B cell (primary cell): ENCODE measurements at regions not wholly inside any gene's neighbourhood (a gene's known extent, or its start where the extent isn't known, plus 50 kb on each side); places are given as distances from the start of the nearest gene placed in this dataset.
A peak's percentile ranks its signal among the peaks of the same experiment; 100 is the strongest.

ENCODE experiments used
- ATAC-seq: fragments of 200-7000 bp; cut with Tn5 transposase; one replicate; pipeline ENCODE4 v1.10.0; 2021; ENCODE audit warnings: low read depth, mild to moderate bottlenecking, moderate number of reproducible peaks, moderate library complexity
- CTCF ChIA-PET: fragments of 350-600 bp; sonication (Branson Sonifier 250); formaldehyde crosslinking; loops from one replicate; lab custom pipeline; 2021; ENCODE audit warnings: antibody characterized with exemption, inconsistent platforms; lab: Charles Lee
- POLR2A ChIA-PET: fragments of 350-600 bp; sonication (Branson Sonifier 250); formaldehyde crosslinking; loops from one replicate; lab custom pipeline; 2021; ENCODE audit warnings: antibody characterized with exemption; lab: Charles Lee
- DNase-seq: peaks from one replicate; pipeline ENCODE4 v3.0.0; 2013
- H2AFZ ChIP-seq: 2 replicates; pipeline ENCODE4 v1.6.1; 2012; ENCODE audit warnings: mild to moderate bottlenecking, low read depth, low read length; ENCODE audit not compliant: insufficient read depth, poor library complexity, severe bottlenecking
- H3K27ac ChIP-seq, 2 donors: 1 replicate in 1 of 2; 2 replicates in 1 of 2; pipeline ENCODE4 v1.5.1; 2012 to 2013; ENCODE audit warnings: low read length in 2 of 2, mild to moderate bottlenecking in 2 of 2, moderate library complexity in 1 of 2
- H3K27me3 ChIP-seq, 4 experiments: fragments of 200-600 bp in 1 of 4; sonication (generic) in 1 of 4; replicated peaks in 1 of 4; 1 replicate in 2 of 4; 2 replicates in 2 of 4; pipeline versions ENCODE4 v1.6.1 to v1.7.0; 2013 to 2016; ENCODE audit warnings: low read length in 3 of 4, mild to moderate bottlenecking in 2 of 4, mixed read lengths in 1 of 4, moderate library complexity in 1 of 4; ENCODE audit not compliant: insufficient read depth in 4 of 4, control insufficient read depth in 3 of 4; ENCODE audit errors: control extremely low read depth in 1 of 4
- H3K36me3 ChIP-seq, 2 experiments: replicated peaks in 1 of 2; 1 replicate in 1 of 2; 2 replicates in 1 of 2; pipeline versions ENCODE4 v1.6.1 to v1.7.1; 2013; ENCODE audit warnings: low read length in 1 of 2; ENCODE audit not compliant: insufficient read depth in 2 of 2, control insufficient read depth in 1 of 2; ENCODE audit errors: control extremely low read depth in 1 of 2, extremely low read depth in 1 of 2
- H3K4me1 ChIP-seq, 2 donors: fragments of 200-600 bp in 1 of 2; sonication (generic) in 1 of 2; 1 replicate in 1 of 2; 2 replicates in 1 of 2; pipeline versions ENCODE4 v1.5.1 to v1.6.1; 2013 to 2017; ENCODE audit warnings: low read length in 2 of 2; ENCODE audit not compliant: control insufficient read depth in 2 of 2, insufficient read depth in 2 of 2
- H3K4me2 ChIP-seq: replicated peaks from 2 replicates; pipeline ENCODE3; 2012; ENCODE audit warnings: mild to moderate bottlenecking, low read depth, low read length; ENCODE audit not compliant: poor library complexity, severe bottlenecking
- H3K4me3 ChIP-seq, 5 experiments: fragments of 200-600 bp in 1 of 5; sonication (generic) in 1 of 5; 1 replicate in 3 of 5; 2 replicates in 2 of 5; pipeline versions ENCODE4 v1.5.1 to v1.7.0; 2011 to 2016; ENCODE audit warnings: low read length in 4 of 5, mild to moderate bottlenecking in 4 of 5, low read depth in 2 of 5, control low read depth in 1 of 5, moderate library complexity in 1 of 5; ENCODE audit not compliant: insufficient read depth in 1 of 5; ENCODE audit errors: control extremely low read depth in 1 of 5, extremely low read depth in 1 of 5
- H3K79me2 ChIP-seq: fragments of 200-600 bp; sonication (generic); one replicate; pipeline ENCODE4 v1.6.0; 2016; ENCODE audit warnings: low read length; ENCODE audit not compliant: control insufficient read depth, insufficient read depth
- H3K9ac ChIP-seq: fragments of 200-600 bp; sonication (generic); 2 replicates; pipeline ENCODE4 v1.6.1; 2017; ENCODE audit warnings: mild to moderate bottlenecking, low read length, moderate library complexity
- H3K9me3 ChIP-seq, 3 donors: one replicate each; pipeline versions ENCODE4 v1.6.1 to v1.7.1; 2013; ENCODE audit warnings: low read length in 2 of 3; ENCODE audit not compliant: control insufficient read depth in 2 of 3, insufficient read depth in 1 of 3; ENCODE audit errors: control extremely low read depth in 1 of 3
- H4K20me1 ChIP-seq: 2 replicates; pipeline ENCODE4 v1.6.0; 2012; ENCODE audit warnings: mild to moderate bottlenecking, low read length; ENCODE audit not compliant: insufficient read depth, control insufficient read depth, poor library complexity, severe bottlenecking
- H3K27ac Mint-ChIP-seq: one replicate; pipeline ENCODE4 v1.8.0; 2021; ENCODE audit warnings: mixed read lengths
- H3K27me3 Mint-ChIP-seq: one replicate; pipeline ENCODE4 v1.8.0; 2021; ENCODE audit warnings: mixed read lengths
- H3K4me1 Mint-ChIP-seq: one replicate; pipeline ENCODE4 v1.8.0; 2021; ENCODE audit warnings: mixed read lengths
- H3K4me3 Mint-ChIP-seq: one replicate; pipeline ENCODE4 v1.8.0; 2021; ENCODE audit warnings: mixed read lengths
- H3K9me3 Mint-ChIP-seq: one replicate; pipeline ENCODE4 v1.8.0; 2022; ENCODE audit warnings: mixed read lengths; ENCODE audit not compliant: insufficient read depth
- CTCF ChIP-seq: fragments of 200-600 bp; IDR thresholded peaks from one replicate; pipeline ENCODE4 v1.8.0; 2022; ENCODE audit warnings: antibody characterized with exemption, mild to moderate bottlenecking
- EZH2 ChIP-seq: IDR thresholded peaks from 2 replicates; pipeline ENCODE4 v1.6.1; 2012; ENCODE audit warnings: borderline replicate concordance, low read depth, mild to moderate bottlenecking, moderate library complexity, low read length; ENCODE audit not compliant: insufficient read depth, poor library complexity, severe bottlenecking
- WGBS: methylation state at CpG from one replicate; pipeline ENCODE4 v1.1.5; 2013; ENCODE audit warnings: missing lambda C conversion rate; ENCODE audit not compliant: insufficient coverage; 5-methylcytosine and 5-hydroxymethylcytosine counted together
- intact Hi-C: fragments of 100-400 bp; cut with micrococcal nuclease; formaldehyde crosslinking; loops from one replicate; pipeline ENCODE4 v1.10.0; 2022

GRCh38 chr6:11427723-11428245 lies 109.8 kb upstream of the TMEM170B start:
- 98% methylated on average over 8 of the region's 10 CpGs for WGBS

More at GRCh38 chr6:11427723-11428245, 109.8 kb upstream of the TMEM170B start:
- H3K27me3 Mint-ChIP-seq: no peaks in the 10 kb centered on the region
- TF ChIP-seq EZH2: no peak
- TF ChIP-seq CTCF: no peak
- intact Hi-C loops: no loop called here
- DNase-seq (no peak), ATAC-seq (no peak)
- POLR2A ChIA-PET: interaction anchor here (1.0 kb wide), 1 partner anchor 98 kb away, joined by 3 read pairs; no protein-coding TSS in a partner anchor
- CTCF ChIA-PET: interaction anchor here (2.3 kb wide), 1 partner anchor 33 kb away, joined by 5 read pairs; no protein-coding TSS in a partner anchor
- peak overlapping the region; percentile 63 for H3K4me3 Mint-ChIP-seq
- H3K27ac ChIP-seq: peak overlapping the region; percentile 4 to 64
- peaks cover 8% of the 10 kb centered on the region for H3K79me2 ChIP-seq
- no peaks in the 10 kb centered on the region for H3K9me3 Mint-ChIP-seq
- no peaks in the 10 kb centered on the region for H4K20me1 ChIP-seq
- peak overlapping the region; percentile 74 for H2AFZ ChIP-seq
- no peak overlapping the region for H3K9ac ChIP-seq
- no peaks in the 10 kb centered on the region for H3K36me3 ChIP-seq
- peaks cover 45% of the 10 kb centered on the region for H3K4me1 Mint-ChIP-seq
- no peaks in the 10 kb centered on the region for H3K27me3 ChIP-seq
- peaks cover 32 to 34% of the 10 kb centered on the region in 2 donors for H3K4me1 ChIP-seq
- H3K9me3 ChIP-seq: no peaks in the 10 kb centered on the region
- H3K27ac Mint-ChIP-seq: peak overlapping the region; percentile 70
- no peak overlapping the region for H3K4me3 ChIP-seq
- H3K4me2 ChIP-seq: peak overlapping the region; percentile 63
